Activated CD4-positive, alpha-beta T cell treated with anti-CD3 and anti-CD28 coated beads for 36 hours (primary cell): ENCODE measurements at regions not wholly inside any gene's neighbourhood (a gene's known extent, or its start where the extent isn't known, plus 50 kb on each side); places are given as distances from the start of the nearest gene placed in this dataset.

Experiments used
- ATAC-seq: fragments of 200-7000 bp; cut with Tn5 transposase; one replicate; pipeline ENCODE4 v1.10.0; 2021; ENCODE audit warnings: mild to moderate bottlenecking, moderate library complexity
- CTCF ChIA-PET: fragments of 350-600 bp; sonication (Branson Sonifier 250); formaldehyde crosslinking; loops from one replicate; lab custom pipeline; 2021; ENCODE audit warnings: antibody characterized with exemption; lab: Charles Lee
- POLR2A ChIA-PET: fragments of 350-600 bp; sonication (Branson Sonifier 250); formaldehyde crosslinking; loops from one replicate; lab custom pipeline; 2021; ENCODE audit warnings: antibody characterized with exemption, inconsistent platforms; lab: Charles Lee
- DNase-seq: peaks from one replicate; pipeline ENCODE4 v3.0.0-alpha.2; 2020
- H3K27ac Mint-ChIP-seq: one replicate; pipeline ENCODE4 v1.8.0; 2021; ENCODE audit warnings: mixed read lengths
- H3K27me3 Mint-ChIP-seq: one replicate; pipeline ENCODE4 v1.8.0; 2021; ENCODE audit warnings: mixed read lengths
- H3K36me3 Mint-ChIP-seq: one replicate; pipeline ENCODE4 v1.8.0; 2021; ENCODE audit warnings: low read depth, mixed read lengths
- H3K4me1 Mint-ChIP-seq: one replicate; pipeline ENCODE4 v1.8.0; 2021; ENCODE audit warnings: mixed read lengths
- H3K4me3 Mint-ChIP-seq: one replicate; pipeline ENCODE4 v1.8.0; 2021; ENCODE audit warnings: mild to moderate bottlenecking, moderate library complexity, mixed read lengths
- H3K9me3 Mint-ChIP-seq: one replicate; pipeline ENCODE4 v1.8.0; 2021; ENCODE audit warnings: low read depth, mixed read lengths
- intact Hi-C, 2 experiments: fragments of 100-400 bp; cut with DNase I in 1 of 2; cut with micrococcal nuclease in 1 of 2; formaldehyde crosslinking; loops; one replicate each; pipeline versions ENCODE4 v1.14.2 to v1.15.1; 2022 to 2024; cut with DNase I, micrococcal nuclease

- Mint-ChIP-seq H3K4me3 (peak overlapping the region; percentile 35), H3K27ac (peak overlapping the region; percentile 91), H3K4me1 (peaks cover 74% of the 10 kb centered on the region), H3K9me3 (peaks cover 2% of the 10 kb centered on the region), H3K36me3 (no peaks in the 10 kb centered on the region), H3K27me3 (no peaks in the 10 kb centered on the region)
- CTCF ChIA-PET: interaction anchor here (0.9 kb wide), 1 partner anchor 330 kb away, joined by 3 read pairs; no protein-coding TSS in a partner anchor
- intact Hi-C loops: loop anchor here (1.0 to 10.0 kb wide), 6 partner anchors 44 to 331 kb away; partner anchors contain the start of gene DARS1 (in 2 of the 2)
- DNase-seq: no peak
- ATAC-seq: peak; percentile 50
- POLR2A ChIA-PET: interaction anchor here (0.6 to 1.2 kb wide), 3 partner anchors 26 to 68 kb away, joined by 3 to 4 read pairs (median 3); partner anchors contain the start of gene DARS1
These were observed 66.3 kb upstream of the DARS1 start for GRCh38 chr2:136051725-136052048.

- intact Hi-C loops: loop anchor here (1.0 to 10.0 kb wide), 6 partner anchors 44 to 331 kb away; partner anchors contain the start of gene DARS1 (in 2 of the 2)
- Mint-ChIP-seq H3K27ac (peak overlapping the region; percentile 91), H3K27me3 (no peaks in the 10 kb centered on the region), H3K36me3 (no peaks in the 10 kb centered on the region), H3K4me3 (peak overlapping the region; percentile 38), H3K4me1 (peaks cover 75% of the 10 kb centered on the region), H3K9me3 (peaks cover 2% of the 10 kb centered on the region)
- ChIA-PET CTCF (interaction anchor here (0.7 to 1.0 kb wide), 3 partner anchors 45 to 331 kb away, joined by 3 to 4 read pairs (median 3); no protein-coding TSS in a partner anchor), POLR2A (interaction anchor here (0.6 kb wide), 1 partner anchor 191 kb away, joined by 4 read pairs; no protein-coding TSS in a partner anchor)
- peak; percentile 43 for DNase-seq
- peak; percentile 79 for ATAC-seq
These were observed 65.7 kb upstream of the DARS1 start for GRCh38 chr2:136051001-136051724.

- H3K27me3 Mint-ChIP-seq: no peaks in the 10 kb centered on the region
- ChIA-PET CTCF (interaction anchor here (0.6 to 1.0 kb wide), 4 partner anchors 33 to 436 kb away, joined by 3 to 4 read pairs (median 3); no protein-coding TSS in a partner anchor), POLR2A (interaction anchor here (0.6 to 1.0 kb wide), 3 partner anchors 65 to 191 kb away, joined by 3 to 4 read pairs (median 3); partner anchors contain the start of gene DARS1)
- peak overlapping the region; percentile 91 for H3K27ac Mint-ChIP-seq
- intact Hi-C loops: loop anchor here in 1 of 2 experiments (5.0 to 10.0 kb wide), 3 partner anchors 43 to 277 kb away; no protein-coding TSS in a partner anchor
- DNase-seq (no peak), ATAC-seq (no peak)
- peaks cover 77% of the 10 kb centered on the region for H3K4me1 Mint-ChIP-seq
- no peaks in the 10 kb centered on the region for H3K36me3 Mint-ChIP-seq
- H3K9me3 Mint-ChIP-seq: peaks cover 2% of the 10 kb centered on the region
- no peak overlapping the region for H3K4me3 Mint-ChIP-seq
These were observed 64.8 kb upstream of the DARS1 start for GRCh38 chr2:136049991-136050920.

- ATAC-seq (no peak), DNase-seq (no peak)
- Mint-ChIP-seq H3K4me1 (peaks cover 76% of the 10 kb centered on the region), H3K9me3 (peaks cover 3% of the 10 kb centered on the region), H3K36me3 (no peaks in the 10 kb centered on the region), H3K4me3 (no peak overlapping the region), H3K27ac (peak overlapping the region; percentile 91), H3K27me3 (no peaks in the 10 kb centered on the region)
- CTCF ChIA-PET: interaction anchor here (0.6 to 1.1 kb wide), 2 partner anchors 10 to 14 kb away, joined by 3 read pairs; no protein-coding TSS in a partner anchor
- POLR2A ChIA-PET: interaction anchor here (0.7 to 1.0 kb wide), 2 partner anchors 64 to 84 kb away, joined by 3 read pairs; partner anchors contain the start of gene DARS1
- intact Hi-C loops: no loop called here
These were observed 63.8 kb upstream of the DARS1 start for GRCh38 chr2:136049011-136049742.

GRCh38 chr2:136045835-136046570, 60.6 kb upstream of the DARS1 start:
- intact Hi-C loops: no loop called here
- ChIA-PET CTCF (interaction anchor here (0.6 to 1.0 kb wide), 2 partner anchors 63 to 341 kb away, joined by 3 read pairs; no protein-coding TSS in a partner anchor), POLR2A (no interaction called here)
- DNase-seq: no peak
- Mint-ChIP-seq H3K27me3 (no peaks in the 10 kb centered on the region), H3K9me3 (peaks cover 3% of the 10 kb centered on the region), H3K4me3 (no peak overlapping the region), H3K27ac (no peak overlapping the region), H3K36me3 (no peaks in the 10 kb centered on the region), H3K4me1 (peaks cover 54% of the 10 kb centered on the region)
- no peak for ATAC-seq

- H3K27me3 Mint-ChIP-seq: no peaks in the 10 kb centered on the region
- H3K36me3 Mint-ChIP-seq: no peaks in the 10 kb centered on the region
- intact Hi-C loops: no loop called here
- peaks cover 3% of the 10 kb centered on the region for H3K9me3 Mint-ChIP-seq
- ATAC-seq (peak; percentile 34), DNase-seq (no peak)
- H3K27ac Mint-ChIP-seq: no peak overlapping the region
- no peak overlapping the region for H3K4me3 Mint-ChIP-seq
- POLR2A ChIA-PET: no interaction called here
- CTCF ChIA-PET: interaction anchor here (0.6 kb wide), 1 partner anchor 341 kb away, joined by 3 read pairs; no protein-coding TSS in a partner anchor
- H3K4me1 Mint-ChIP-seq: peaks cover 47% of the 10 kb centered on the region
These were observed 59.9 kb upstream of the DARS1 start for GRCh38 chr2:136045344-136045743.
